ENCODE measurements at regions not wholly inside any gene's neighbourhood (a gene's known extent, or its start where the extent isn't known, plus 50 kb on each side); places are given as distances from the start of the nearest gene placed in this dataset.

DNA sequence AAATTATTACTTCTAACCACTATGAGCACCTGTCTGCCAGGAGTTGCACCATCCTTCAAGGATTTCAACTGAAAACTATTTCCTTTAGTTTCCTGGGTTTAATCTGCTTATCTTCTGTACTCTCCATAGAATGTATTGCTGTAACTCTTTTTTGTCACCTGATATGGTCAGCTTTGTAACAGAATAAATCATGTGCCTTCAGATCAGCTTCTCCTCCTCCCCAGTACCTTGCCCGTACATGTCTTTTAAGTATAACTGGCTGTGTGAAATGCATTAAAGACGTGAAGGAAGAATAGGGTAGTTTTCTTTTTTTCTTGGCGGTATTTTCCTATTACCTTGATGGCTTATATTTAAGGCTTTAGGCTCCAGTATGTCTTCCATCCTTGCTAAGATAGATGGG lies 200.3 kb upstream of the NAV3 start:
- H3K4me3 ChIP-seq = no peak overlapping the region
- 0 out of 2 replicates have a peak, but pooled peaks cover 1% of the 10 kb centered on the region for H3K9me3 ChIP-seq (replicated peaks; ENCODE audit: control insufficient read depth, insufficient read depth, low read depth, low read length)
- intact Hi-C loops (cut with micrococcal nuclease) (no loop called here), in situ Hi-C loops (cut with MboI) (no loop called here)
- H3K27me3 ChIP-seq (ENCODE audit: control insufficient read depth in 2 of 2, insufficient read depth in 2 of 2, low read length in 2 of 2) = no peaks in the 10 kb centered on the region
- H3K4me2 ChIP-seq (ENCODE audit: insufficient read depth, low read length) = no peak overlapping the region
- TF ChIP-seq CBFA2T3 (IDR thresholded peaks at IDR 0.05) = no peak
- H4K20me1 ChIP-seq (replicated peaks; ENCODE audit: control insufficient read depth, insufficient read depth, low read length) = no peaks in the 10 kb centered on the region
- no peaks in the 10 kb centered on the region for H3K9me1 ChIP-seq (ENCODE audit: control insufficient read depth, insufficient read depth, low read length)
- no peak for FAIRE-seq
- H3K27ac ChIP-seq (ENCODE audit: extremely low read depth, low read depth, low read length) = no peak overlapping the region
- no peaks in the 10 kb centered on the region for H3K79me2 ChIP-seq (ENCODE audit: control insufficient read depth, insufficient read depth, low read length)
- H3K4me1 ChIP-seq (replicated peaks in 1 of 2; ENCODE audit: control insufficient read depth in 2 of 2, insufficient read depth in 2 of 2, low read length in 2 of 2) = no peaks in the 10 kb centered on the region
- 0% methylated on average over 3 of the region's 3 CpGs for WGBS (ENCODE audit: insufficient coverage, low coverage, missing lambda C conversion rate)
- CTCF ChIA-PET (ENCODE audit: low intra/inter-chr PET ratio) = no interaction called here
- no peak for DNase-seq (ENCODE audit: extremely low read depth in 1 of 4, low spot score in 3 of 4)
- ATAC-seq = no peak
- POLR2A ChIA-PET = no interaction called here
- no peak overlapping the region for H2AFZ ChIP-seq (ENCODE audit: low read depth, low read length)
- no peak overlapping the region for H3K9ac ChIP-seq (ENCODE audit: insufficient read depth in 1 of 2, low read depth in 2 of 2, low read length in 2 of 2)
- BruUV-seq (replicated peaks) = no TSS peak
- H3K36me3 ChIP-seq (ENCODE audit: control insufficient read depth, insufficient read depth, low read length) = no peaks in the 10 kb centered on the region

- Histone ChIP-seq H3K9ac (ENCODE audit: insufficient read depth in 1 of 2, low read depth in 2 of 2, low read length in 2 of 2) (no peak overlapping the region), H3K36me3 (ENCODE audit: control insufficient read depth, insufficient read depth, low read length) (no peaks in the 10 kb centered on the region), H3K4me2 (ENCODE audit: insufficient read depth, low read length) (no peak overlapping the region), H4K20me1 (replicated peaks; ENCODE audit: control insufficient read depth, insufficient read depth, low read length) (no peaks in the 10 kb centered on the region), H3K79me2 (ENCODE audit: control insufficient read depth, insufficient read depth, low read length) (no peaks in the 10 kb centered on the region), H3K27ac (ENCODE audit: extremely low read depth, low read depth, low read length) (no peak overlapping the region), H3K4me1 (replicated peaks in 1 of 2; ENCODE audit: control insufficient read depth in 2 of 2, insufficient read depth in 2 of 2, low read length in 2 of 2) (no peaks in the 10 kb centered on the region), H2AFZ (ENCODE audit: low read depth, low read length) (no peak overlapping the region), H3K27me3 (ENCODE audit: control insufficient read depth in 2 of 2, insufficient read depth in 2 of 2, low read length in 2 of 2) (no peaks in the 10 kb centered on the region), H3K4me3 (no peak overlapping the region), H3K9me3 (replicated peaks; ENCODE audit: control insufficient read depth, insufficient read depth, low read depth, low read length) (0 out of 2 replicates have a peak, but pooled peaks cover 1% of the 10 kb centered on the region), H3K9me1 (ENCODE audit: control insufficient read depth, insufficient read depth, low read length) (no peaks in the 10 kb centered on the region)
- FAIRE-seq (no peak), ATAC-seq (no peak), DNase-seq (ENCODE audit: extremely low read depth in 1 of 4, low spot score in 3 of 4) (no peak)
- ChIA-PET POLR2A (no interaction called here), CTCF (ENCODE audit: low intra/inter-chr PET ratio) (no interaction called here)
- no TSS peak for BruUV-seq (replicated peaks)
- intact Hi-C loops (cut with micrococcal nuclease) = no loop called here
- in situ Hi-C loops (cut with MboI) = no loop called here
- TF ChIP-seq BACH1 (tag; IDR thresholded peaks at IDR 0.05) = no peak
- no peak for TF ChIP-seq ATF3 (IDR thresholded peaks at IDR 0.05)
- TF ChIP-seq ATF3 (CRISPR knock-in tag; conservative IDR thresholded peaks at IDR 0.05) = no peak
- no peak for TF ChIP-seq GTF2E2 (tag; IDR thresholded peaks at IDR 0.05)
- TF ChIP-seq, protein P1, sequence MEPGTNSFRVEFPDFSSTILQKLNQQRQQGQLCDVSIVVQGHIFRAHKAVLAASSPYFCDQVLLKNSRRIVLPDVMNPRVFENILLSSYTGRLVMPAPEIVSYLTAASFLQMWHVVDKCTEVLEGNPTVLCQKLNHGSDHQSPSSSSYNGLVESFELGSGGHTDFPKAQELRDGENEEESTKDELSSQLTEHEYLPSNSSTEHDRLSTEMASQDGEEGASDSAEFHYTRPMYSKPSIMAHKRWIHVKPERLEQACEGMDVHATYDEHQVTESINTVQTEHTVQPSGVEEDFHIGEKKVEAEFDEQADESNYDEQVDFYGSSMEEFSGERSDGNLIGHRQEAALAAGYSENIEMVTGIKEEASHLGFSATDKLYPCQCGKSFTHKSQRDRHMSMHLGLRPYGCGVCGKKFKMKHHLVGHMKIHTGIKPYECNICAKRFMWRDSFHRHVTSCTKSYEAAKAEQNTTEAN (CRISPR knock-in tag; IDR thresholded peaks at IDR 0.05) = no peak
- TF ChIP-seq NELFE (IDR thresholded peaks at IDR 0.05; ENCODE audit: insufficient read depth, insufficient read length) = no peak
- TF ChIP-seq ZNF511 (CRISPR knock-in tag; IDR thresholded peaks at IDR 0.05) = no peak
- no peak for TF ChIP-seq ZNF140 (CRISPR knock-in tag; IDR thresholded peaks at IDR 0.05)
- no peak for TF ChIP-seq ZNF518B (CRISPR knock-in tag; IDR thresholded peaks at IDR 0.05)
- TF ChIP-seq ASH1L (IDR thresholded peaks at IDR 0.05; ENCODE audit: borderline replicate concordance, low read depth, partially characterized antibody) = no peak
- no peak for TF ChIP-seq RUNX1 (IDR thresholded peaks at IDR 0.05; ENCODE audit: low read depth)
These were observed 201.6 kb upstream of the NAV3 start for GRCh38 chr12:77629141-77629540.
